Right lobe of liver (tissue), 6 donors: ENCODE measurements at regions not wholly inside any gene's neighbourhood (a gene's known extent, or its start where the extent isn't known, plus 50 kb on each side); places are given as distances from the start of the nearest gene placed in this dataset.

Source experiments
- ATAC-seq, 4 donors: fragments of 200-7000 bp; cut with Tn5 transposase; one replicate each; pipeline ENCODE4 v1.9.1; 2020; ENCODE audit warnings: mild to moderate bottlenecking in 4 of 4, moderate library complexity in 4 of 4
- DNase-seq, 3 donors: peaks; one replicate each; pipeline ENCODE4 v3.0.0-alpha.2; 2020
- H3K27ac ChIP-seq, 3 donors: fragments of 200-600 bp; one replicate each; pipeline ENCODE4 v1.8.0; 2022
- H3K27me3 ChIP-seq, 2 donors: fragments of 200-600 bp; one replicate each; pipeline ENCODE4 v1.8.0; 2022
- H3K36me3 ChIP-seq, 4 donors: fragments of 200-600 bp; sonication (generic) in 1 of 4; one replicate each; pipeline versions ENCODE4 v1.5.1 to v1.8.0; 2017 to 2022; ENCODE audit warnings: control low read depth in 1 of 4
- H3K4me1 ChIP-seq, 4 donors: fragments of 200-600 bp; sonication (generic) in 1 of 4; one replicate each; pipeline versions ENCODE4 v1.5.1 to v1.8.0; 2017 to 2022; ENCODE audit warnings: control low read depth in 1 of 4
- H3K4me3 ChIP-seq, 3 donors: fragments of 200-600 bp; one replicate each; pipeline ENCODE4 v1.8.0; 2022
- H3K9me3 ChIP-seq, 4 donors: fragments of 200-600 bp; sonication (generic) in 1 of 4; one replicate each; pipeline versions ENCODE4 v1.5.1 to v1.8.0; 2017 to 2022; ENCODE audit warnings: control low read depth in 1 of 4
- CTCF ChIP-seq, 4 donors: fragments of 200-600 bp in 3 of 4; fragments of 450-650 bp in 1 of 4; IDR thresholded peaks; one replicate each; pipeline versions ENCODE4 v1.5.1 to v1.8.0; 2016 to 2022; ENCODE audit warnings: antibody characterized with exemption in 4 of 4, mild to moderate bottlenecking in 2 of 4
- POLR2A ChIP-seq: fragments of 450-650 bp; IDR thresholded peaks from one replicate; pipeline ENCODE4 v1.6.1; 2017; ENCODE audit warnings: antibody characterized with exemption, mild to moderate bottlenecking
- WGBS: methylation state at CpG from one replicate; pipeline ENCODE4 v1.1.6; 2018; ENCODE audit warnings: low coverage, low lambda C conversion rate; ENCODE audit not compliant: insufficient coverage; ENCODE audit errors: missing lambda C conversion rate; 5-methylcytosine and 5-hydroxymethylcytosine counted together
- intact Hi-C, 2 donors: fragments of 100-400 bp; cut with DNase I; formaldehyde crosslinking; loops; one replicate each; pipeline versions ENCODE4 v1.11.2 to v1.14.1; 2022
- donor health status: DM: no; HTN: yes; CAD: no.
- donor health status: DM: no; HTN: no; CAD: no.
- donor health status: DM: no; HTN: no; CAD: no.
- donor health status: DM: no; HTN: yes; CAD: no.
- donor health status: DM: no; HTN: yes; CAD: no.

- H3K27me3 ChIP-seq, result no peaks in the 10 kb centered on the region
- no peaks in the 10 kb centered on the region for H3K9me3 ChIP-seq
- no peak for TF ChIP-seq POLR2A
- no peak for TF ChIP-seq CTCF (IDR thresholded peaks at IDR 0.05)
- no peak for DNase-seq
- WGBS, result 69% methylated on average over 6 of the region's 9 CpGs
- no peaks in the 10 kb centered on the region for H3K4me1 ChIP-seq
- H3K4me3 ChIP-seq, result no peak overlapping the region
- no peak for ATAC-seq
- intact Hi-C loops, result no loop called here
- no peaks in the 10 kb centered on the region for H3K36me3 ChIP-seq
- H3K27ac ChIP-seq, result no peak overlapping the region
Measured at GRCh38 chr5:82858151-82859025, 218.8 kb downstream of the TMEM167A start.

- Histone ChIP-seq H3K4me1 (no peaks in the 10 kb centered on the region), H3K36me3 (no peaks in the 10 kb centered on the region), H3K27me3 (no peaks in the 10 kb centered on the region), H3K9me3 (no peaks in the 10 kb centered on the region), H3K27ac (no peak overlapping the region), H3K4me3 (no peak overlapping the region)
- intact Hi-C loops, result no loop called here
- ATAC-seq (no peak), DNase-seq (no peak)
- 66% methylated on average over 5 of the region's 5 CpGs for whole genome bisulfite sequencing
- TF ChIP-seq POLR2A (no peak), CTCF (IDR thresholded peaks at IDR 0.05) (no peak)
Measured at GRCh38 chr5:82855893-82856550, 221.2 kb downstream of the TMEM167A start.

- TF ChIP-seq CTCF (IDR thresholded peaks at IDR 0.05) (no peak), POLR2A (no peak)
- Histone ChIP-seq H3K27me3 (no peaks in the 10 kb centered on the region), H3K36me3 (no peaks in the 10 kb centered on the region), H3K27ac (no peak overlapping the region), H3K4me3 (no peak overlapping the region), H3K4me1 (no peaks in the 10 kb centered on the region), H3K9me3 (no peaks in the 10 kb centered on the region)
- ATAC-seq (no peak), DNase-seq (no peak)
- WGBS, result 58% methylated on average over 2 of the region's 3 CpGs
- intact Hi-C loops, result no loop called here
Measured at GRCh38 chr5:82854956-82855355, 222.2 kb downstream of the TMEM167A start.

GRCh38 chr5:82851471-82851870 lies 225.7 kb downstream of the TMEM167A start:
- 58% methylated on average over 3 of the region's 3 CpGs for WGBS
- intact Hi-C loops, result no loop called here
- Histone ChIP-seq H3K27ac (no peak overlapping the region), H3K4me3 (no peak overlapping the region), H3K4me1 (no peaks in the 10 kb centered on the region), H3K9me3 (no peaks in the 10 kb centered on the region), H3K27me3 (no peaks in the 10 kb centered on the region), H3K36me3 (no peaks in the 10 kb centered on the region)
- TF ChIP-seq POLR2A (no peak), CTCF (IDR thresholded peaks at IDR 0.05) (no peak)
- ATAC-seq (no peak), DNase-seq (no peak)
